ENCODE measurements at regions not wholly inside any gene's neighbourhood (a gene's known extent, or its start where the extent isn't known, plus 50 kb on each side); places are given as distances from the start of the nearest gene placed in this dataset.

DNA sequence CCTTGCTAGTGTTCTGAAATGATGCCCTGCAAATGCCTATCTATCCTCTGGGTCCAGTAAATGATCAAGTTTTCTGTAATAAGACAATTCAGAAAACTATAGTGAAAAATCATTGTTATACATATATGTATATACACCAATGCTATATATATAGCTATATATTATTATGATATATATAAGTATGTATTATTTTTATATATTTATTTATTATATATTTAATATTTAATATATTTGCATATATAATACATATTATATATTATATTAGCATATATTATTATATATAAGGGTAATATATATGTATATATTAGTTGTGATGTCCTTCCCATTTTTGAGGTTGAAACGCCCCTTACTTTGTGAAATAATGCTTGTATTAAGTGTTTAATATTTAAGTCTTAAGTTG is 181.4 kb upstream of the CACNA2D1 start:
- ATAC-seq (ENCODE audit: low read depth) (no peak), DNase-seq (no peak)
- peak overlapping the region; percentile 77 for H3K4ac ChIP-seq (ENCODE audit: low read depth, low read length)
- peaks cover 3% of the 10 kb centered on the region for H3K4me1 ChIP-seq (ENCODE audit: control insufficient read depth, insufficient read depth, low read length)
- no peak overlapping the region; the same call in 1 of the 2 replicates for H3K56ac ChIP-seq (ENCODE audit: extremely low read depth, insufficient read depth, low read length)
- H2BK120ac ChIP-seq (ENCODE audit: low read depth, low read length) = peak overlapping the region; percentile 26
- peak overlapping the region; percentile 48 for H2AFZ ChIP-seq (replicated peaks; ENCODE audit: low read length, poor library complexity)
- peak overlapping the region in 1 of 2 experiments; percentile 69; a peak in 1 of 4 replicates for H4K8ac ChIP-seq (ENCODE audit: low read depth in 2 of 2, low read length in 2 of 2)
- peak overlapping the region; percentile 65; the same call in 1 of the 2 replicates for H4K91ac ChIP-seq (ENCODE audit: insufficient read depth, low read depth, low read length)
- intact Hi-C loops (cut with micrococcal nuclease) (no loop called here), dilution Hi-C loops (cut with HindIII; ENCODE audit: low sequenced_read_pairs, unreplicated experiment) (no loop called here), in situ Hi-C loops (cut with MboI; ENCODE audit: low sequenced_read_pairs) (no loop called here)
- no peak overlapping the region for H2AK9ac ChIP-seq (replicated peaks; ENCODE audit: low read depth, low read length, poor library complexity)
- H4K5ac ChIP-seq (ENCODE audit: low read depth, low read length) = peak overlapping the region; percentile 73; the same call in 1 of the 2 replicates
- peaks cover 2% of the 10 kb centered on the region; the same call in 1 of the 2 replicates for H3K9me3 ChIP-seq (ENCODE audit: control insufficient read depth, insufficient read depth, low read length)
- no peak overlapping the region for H3K4me2 ChIP-seq (ENCODE audit: low read depth, low read length)
- H3K14ac ChIP-seq (replicated peaks; ENCODE audit: low read depth, low read length) = peak overlapping the region; percentile 88
- peaks cover 3% of the 10 kb centered on the region; the same call in 1 of the 2 replicates for H3K9me1 ChIP-seq (ENCODE audit: insufficient read depth, low read length)
- 0 out of 2 replicates have a peak overlapping the region, but pooled peaks have one; percentile 60 for H3K23ac ChIP-seq (ENCODE audit: low read depth, low read length)
- H3K27ac ChIP-seq (ENCODE audit: insufficient read depth, low read length) = no peak overlapping the region
- peak overlapping the region; percentile 71; the same call in 1 of the 2 replicates for H2BK20ac ChIP-seq (ENCODE audit: low read depth, low read length)
- no peak overlapping the region; the same call in 2 of the 3 replicates for H2BK15ac ChIP-seq (ENCODE audit: low read depth, low read length)
- H3K79me1 ChIP-seq (ENCODE audit: low read depth in 1 of 2, low read length in 2 of 2) = no peaks in the 10 kb centered on the region
- H4K20me1 ChIP-seq (ENCODE audit: insufficient read depth, low read length) = no peaks in the 10 kb centered on the region; the same call in 1 of the 2 replicates
- no peak for TF ChIP-seq MAZ (IDR thresholded peaks at IDR 0.05; ENCODE audit: borderline replicate concordance, low read depth, low read length)
- no peak for TF ChIP-seq NFE2L2 (IDR thresholded peaks at IDR 0.05; ENCODE audit: low read depth, low read length)
- ChIA-PET POLR2A (ENCODE audit: unreplicated experiment) (no interaction called here), CTCF (interaction anchor here (1.6 kb wide), 1 partner anchor 16 kb away, joined by 3 read pairs; no protein-coding TSS in a partner anchor)
- no peaks in the 10 kb centered on the region for H3K27me3 ChIP-seq (ENCODE audit: control insufficient read depth, insufficient read depth, low read length)
- no peak overlapping the region for H3K9ac ChIP-seq (ENCODE audit: low read depth, low read length)
- WGBS, 2 experiments (ENCODE audit: extremely low coverage in 2 of 2, insufficient read length in 1 of 2) = no CpG with 5 or more reads among the region's 1 CpG
- peak overlapping the region; percentile 91 for H2BK5ac ChIP-seq (ENCODE audit: low read depth, low read length, poor library complexity, severe bottlenecking)
- H3K4me3 ChIP-seq (ENCODE audit: insufficient read depth, low read depth, low read length) = no peak overlapping the region
- BruUV-seq (replicated peaks) = no TSS peak
- H3K36me3 ChIP-seq (ENCODE audit: control insufficient read depth, insufficient read depth, low read length) = no peaks in the 10 kb centered on the region
- H2AK5ac ChIP-seq (ENCODE audit: low read depth, low read length) = peak overlapping the region; percentile 33; the same call in 1 of the 2 replicates
- H3K18ac ChIP-seq (ENCODE audit: low read depth, low read length) = peak overlapping the region; percentile 64; the same call in 1 of the 2 replicates
